Ascending aorta (tissue), 2 donors: ENCODE measurements at regions not wholly inside any gene's neighbourhood (a gene's known extent, or its start where the extent isn't known, plus 50 kb on each side); places are given as distances from the start of the nearest gene placed in this dataset.

Experiments
- DNase-seq, 2 donors: peaks; one replicate each; pipeline ENCODE4 v3.0.0-alpha.2; 2019; ENCODE audit warnings: low spot score in 2 of 2
- H3K27ac ChIP-seq, 2 donors: fragments of 200-600 bp; sonication (generic); one replicate each; pipeline ENCODE4 v1.5.1; 2016 to 2017; ENCODE audit warnings: mild to moderate bottlenecking in 1 of 2
- H3K27me3 ChIP-seq: fragments of 200-600 bp; sonication (generic); one replicate; pipeline ENCODE4 v1.5.1; 2017
- H3K36me3 ChIP-seq, 2 donors: fragments of 200-600 bp; sonication (generic); one replicate each; pipeline ENCODE4 v1.5.1; 2016
- H3K4me1 ChIP-seq, 2 donors: fragments of 200-600 bp; sonication (generic); one replicate each; pipeline ENCODE4 v1.5.1; 2016 to 2017; ENCODE audit warnings: mild to moderate bottlenecking in 1 of 2
- H3K4me3 ChIP-seq, 2 donors: fragments of 200-600 bp; sonication (generic); one replicate each; pipeline ENCODE4 v1.5.1; 2016 to 2017; ENCODE audit warnings: mild to moderate bottlenecking in 1 of 2
- H3K9me3 ChIP-seq, 2 donors: fragments of 200-600 bp; sonication (generic); one replicate each; pipeline ENCODE4 v1.5.1; 2016
- CTCF ChIP-seq, 3 experiments: fragments of 200-600 bp in 2 of 3; fragments of 450-650 bp in 1 of 3; sonication (generic) in 2 of 3; IDR thresholded peaks; one replicate each; pipeline ENCODE4 v1.5.1; 2016 to 2019; ENCODE audit warnings: antibody characterized with exemption in 3 of 3, mild to moderate bottlenecking in 1 of 3, moderate library complexity in 1 of 3
- intact Hi-C: fragments of 100-400 bp; cut with DNase I; formaldehyde crosslinking; loops from one replicate; pipeline ENCODE4 v1.15.1; 2023

- no peaks in the 10 kb centered on the region for H3K27me3 ChIP-seq
- no peaks in the 10 kb centered on the region for H3K36me3 ChIP-seq
- TF ChIP-seq CTCF (IDR thresholded peaks at IDR 0.05): no peak
- H3K4me3 ChIP-seq: no peak overlapping the region
- H3K4me1 ChIP-seq: no peaks in the 10 kb centered on the region
- intact Hi-C loops: no loop called here
- H3K27ac ChIP-seq: no peak overlapping the region
- DNase-seq: no peak
- H3K9me3 ChIP-seq: no peaks in the 10 kb centered on the region
Observed at GRCh38 chr5:29944327-29944726, 1249.2 kb upstream of the CDH6 start.

- H3K4me3 ChIP-seq: no peak overlapping the region
- H3K4me1 ChIP-seq: no peaks in the 10 kb centered on the region
- H3K27me3 ChIP-seq: no peaks in the 10 kb centered on the region
- no peak overlapping the region for H3K27ac ChIP-seq
- no peaks in the 10 kb centered on the region for H3K36me3 ChIP-seq
- TF ChIP-seq CTCF (IDR thresholded peaks at IDR 0.05): no peak
- DNase-seq: no peak
- intact Hi-C loops: no loop called here
- no peaks in the 10 kb centered on the region for H3K9me3 ChIP-seq
Observed at GRCh38 chr5:29942089-29942488, 1251.4 kb upstream of the CDH6 start.

- TF ChIP-seq CTCF (IDR thresholded peaks at IDR 0.05): no peak
- no peaks in the 10 kb centered on the region for H3K4me1 ChIP-seq
- intact Hi-C loops: no loop called here
- DNase-seq: no peak
- no peak overlapping the region for H3K27ac ChIP-seq
- H3K4me3 ChIP-seq: no peak overlapping the region
- no peaks in the 10 kb centered on the region for H3K9me3 ChIP-seq
- H3K36me3 ChIP-seq: no peaks in the 10 kb centered on the region
- H3K27me3 ChIP-seq: no peaks in the 10 kb centered on the region
Observed at GRCh38 chr5:29939988-29940387, 1253.5 kb upstream of the CDH6 start.

- Histone ChIP-seq H3K27me3 (no peaks in the 10 kb centered on the region), H3K9me3 (no peaks in the 10 kb centered on the region), H3K4me3 (no peak overlapping the region), H3K27ac (no peak overlapping the region), H3K4me1 (no peaks in the 10 kb centered on the region), H3K36me3 (no peaks in the 10 kb centered on the region)
- DNase-seq: no peak
- TF ChIP-seq CTCF (IDR thresholded peaks at IDR 0.05): no peak
- intact Hi-C loops: no loop called here
Observed at GRCh38 chr5:29935371-29935770, 1258.1 kb upstream of the CDH6 start.

- intact Hi-C loops: no loop called here
- H3K4me1 ChIP-seq: no peaks in the 10 kb centered on the region
- H3K36me3 ChIP-seq: no peaks in the 10 kb centered on the region
- no peak overlapping the region for H3K27ac ChIP-seq
- H3K9me3 ChIP-seq: no peaks in the 10 kb centered on the region
- no peak for TF ChIP-seq CTCF (IDR thresholded peaks at IDR 0.05)
- H3K27me3 ChIP-seq: no peaks in the 10 kb centered on the region
- DNase-seq: no peak
- H3K4me3 ChIP-seq: no peak overlapping the region
Observed at GRCh38 chr5:29930316-29930715, 1263.2 kb upstream of the CDH6 start.

- TF ChIP-seq CTCF (IDR thresholded peaks at IDR 0.05): no peak
- no peaks in the 10 kb centered on the region for H3K9me3 ChIP-seq
- H3K36me3 ChIP-seq: no peaks in the 10 kb centered on the region
- intact Hi-C loops: no loop called here
- H3K27me3 ChIP-seq: no peaks in the 10 kb centered on the region
- H3K4me1 ChIP-seq: no peaks in the 10 kb centered on the region
- H3K4me3 ChIP-seq: no peak overlapping the region
- DNase-seq: no peak
- H3K27ac ChIP-seq: no peak overlapping the region
Observed at GRCh38 chr5:29924107-29924506, 1269.4 kb upstream of the CDH6 start.
